ENCODE measurements at regions not wholly inside any gene's neighbourhood (a gene's known extent, or its start where the extent isn't known, plus 50 kb on each side); places are given as distances from the start of the nearest gene placed in this dataset.
"Not testable (repeated sequence)": the region's sequence is repeated elsewhere in the genome, so short reads cannot be mapped to it uniquely, and the experiment has no call there.

GRCh38 chr4:160450876-160451275, 1348.0 kb downstream of the RAPGEF2 start:
- no peak overlapping the region for H3K4me3 ChIP-seq (ENCODE audit: low read depth, low read length, poor library complexity, severe bottlenecking)
- ChIA-PET CTCF (no interaction called here), POLR2A (ENCODE audit: low non-redundant PET) (no interaction called here)
- intact Hi-C loops (cut with micrococcal nuclease; ENCODE audit: unreplicated experiment) = no loop called here
- H3K27me3 ChIP-seq (replicated peaks; ENCODE audit: insufficient read depth, low read depth, low read length, poor library complexity) = no peaks in the 10 kb centered on the region
- H3K27ac ChIP-seq (ENCODE audit: low read depth, low read length, poor library complexity, severe bottlenecking) = no peak overlapping the region
- BruUV-seq (replicated peaks) = no TSS peak
- no peak for TF ChIP-seq CTCF (conservative IDR thresholded peaks at IDR 0.05; ENCODE audit: low read depth, low read length)
- no peak for TF ChIP-seq EZH2 (IDR thresholded peaks at IDR 0.05; ENCODE audit: borderline replicate concordance, low read depth, low read length, poor library complexity, severe bottlenecking)
- no peaks in the 10 kb centered on the region for H3K4me1 ChIP-seq (ENCODE audit: insufficient read depth, low read length, poor library complexity, severe bottlenecking)
- no peaks in the 10 kb centered on the region for H3K36me3 ChIP-seq (ENCODE audit: insufficient read depth, low read length, poor library complexity, severe bottlenecking)
- no peak for DNase-seq (ENCODE audit: low spot score)
- H3K9me3 ChIP-seq (ENCODE audit: low read depth, low read length, poor library complexity, severe bottlenecking) = no peaks in the 10 kb centered on the region

GRCh38 chr4:160481696-160482690, 1379.1 kb downstream of the RAPGEF2 start:
- H3K36me3 ChIP-seq (ENCODE audit: insufficient read depth, low read length, poor library complexity, severe bottlenecking); POLR2A ChIA-PET (ENCODE audit: low non-redundant PET); intact Hi-C loops (cut with micrococcal nuclease; ENCODE audit: unreplicated experiment); BruUV-seq (replicated peaks); CTCF ChIA-PET; H3K9me3 ChIP-seq (ENCODE audit: low read depth, low read length, poor library complexity, severe bottlenecking); H3K27me3 ChIP-seq (replicated peaks; ENCODE audit: insufficient read depth, low read depth, low read length, poor library complexity); H3K4me3 ChIP-seq (ENCODE audit: low read depth, low read length, poor library complexity, severe bottlenecking); H3K4me1 ChIP-seq (ENCODE audit: insufficient read depth, low read length, poor library complexity, severe bottlenecking); DNase-seq (ENCODE audit: low spot score); H3K27ac ChIP-seq (ENCODE audit: low read depth, low read length, poor library complexity, severe bottlenecking): not testable (repeated sequence)

GRCh38 chr4:160485071-160485687, 1382.3 kb downstream of the RAPGEF2 start:
- Histone ChIP-seq H3K4me3 (ENCODE audit: low read depth, low read length, poor library complexity, severe bottlenecking) (no peak overlapping the region), H3K27me3 (replicated peaks; ENCODE audit: insufficient read depth, low read depth, low read length, poor library complexity) (no peaks in the 10 kb centered on the region), H3K36me3 (ENCODE audit: insufficient read depth, low read length, poor library complexity, severe bottlenecking) (no peaks in the 10 kb centered on the region), H3K9me3 (ENCODE audit: low read depth, low read length, poor library complexity, severe bottlenecking) (no peaks in the 10 kb centered on the region), H3K4me1 (ENCODE audit: insufficient read depth, low read length, poor library complexity, severe bottlenecking) (no peaks in the 10 kb centered on the region), H3K27ac (ENCODE audit: low read depth, low read length, poor library complexity, severe bottlenecking) (no peak overlapping the region)
- CTCF ChIA-PET = no interaction called here
- intact Hi-C loops (cut with micrococcal nuclease; ENCODE audit: unreplicated experiment) = no loop called here
- no peak for DNase-seq (ENCODE audit: low spot score)
- POLR2A ChIA-PET (ENCODE audit: low non-redundant PET) = no interaction called here
- BruUV-seq (replicated peaks) = no TSS peak
- TF ChIP-seq EZH2 (IDR thresholded peaks at IDR 0.05; ENCODE audit: borderline replicate concordance, low read depth, low read length, poor library complexity, severe bottlenecking) = no peak
- TF ChIP-seq CTCF (conservative IDR thresholded peaks at IDR 0.05; ENCODE audit: low read depth, low read length) = no peak

Measured in A673 (cell line).